Peyer's patch (tissue), 4 donors: ENCODE measurements at regions not wholly inside any gene's neighbourhood (a gene's known extent, or its start where the extent isn't known, plus 50 kb on each side); places are given as distances from the start of the nearest gene placed in this dataset.

Source experiments
- DNase-seq, 3 donors: peaks; one replicate each; pipeline ENCODE4 v3.0.0-alpha.2; 2017 to 2019
- H3K27ac ChIP-seq, 4 donors: fragments of 200-600 bp; sonication (generic); one replicate each; pipeline ENCODE4 v1.5.1; 2016 to 2019
- H3K27me3 ChIP-seq, 2 donors: fragments of 200-600 bp; sonication (generic); one replicate each; pipeline ENCODE4 v1.5.1; 2019
- H3K36me3 ChIP-seq, 3 donors: fragments of 200-600 bp; sonication (generic); one replicate each; pipeline ENCODE4 v1.5.1; 2016 to 2019
- H3K4me1 ChIP-seq, 4 donors: fragments of 200-600 bp; sonication (generic); one replicate each; pipeline ENCODE4 v1.5.1; 2016 to 2019
- H3K4me3 ChIP-seq, 4 donors: fragments of 200-600 bp; sonication (generic); 1 replicate in 3 of 4; 2 replicates in 1 of 4; pipeline ENCODE4 v1.5.1; 2016 to 2019; ENCODE audit warnings: mild to moderate bottlenecking in 1 of 4
- H3K9me3 ChIP-seq, 4 donors: fragments of 200-600 bp; sonication (generic); one replicate each; pipeline ENCODE4 v1.5.1; 2016 to 2019; ENCODE audit warnings: mild to moderate bottlenecking in 1 of 4
- CTCF ChIP-seq, 6 experiments: fragments of 450-650 bp in 4 of 6; fragments of 200-600 bp in 2 of 6; sonication (generic) in 1 of 6; IDR thresholded peaks; one replicate each; pipeline ENCODE4 v1.5.1; 2017 to 2019; ENCODE audit warnings: antibody characterized with exemption in 6 of 6, mild to moderate bottlenecking in 3 of 6, moderate library complexity in 1 of 6
- POLR2A ChIP-seq, 2 donors: fragments of 450-650 bp; IDR thresholded peaks; one replicate each; pipeline ENCODE4 v1.5.1; 2017; ENCODE audit warnings: antibody characterized with exemption in 2 of 2, mild to moderate bottlenecking in 2 of 2, moderate library complexity in 2 of 2

GRCh38 chr11:90330632-90331031, 107.8 kb upstream of the CHORDC1 start:
- Histone ChIP-seq H3K9me3 (no peaks in the 10 kb centered on the region), H3K27me3 (no peaks in the 10 kb centered on the region), H3K4me1 (no peaks in the 10 kb centered on the region), H3K36me3 (no peaks in the 10 kb centered on the region), H3K27ac (no peak overlapping the region), H3K4me3 (no peak overlapping the region)
- DNase-seq, result no peak
- TF ChIP-seq POLR2A (IDR thresholded peaks at IDR 0.05), result no peak
- no peak for TF ChIP-seq CTCF (IDR thresholded peaks at IDR 0.05)

- no peak for DNase-seq
- TF ChIP-seq CTCF (IDR thresholded peaks at IDR 0.05) (no peak), POLR2A (IDR thresholded peaks at IDR 0.05) (no peak)
- no peak overlapping the region for H3K27ac ChIP-seq
Measured at GRCh38 chr11:90329043-90329442, 106.2 kb upstream of the CHORDC1 start.

GRCh38 chr11:90326647-90327046, 103.8 kb upstream of the CHORDC1 start:
- DNase-seq, result no peak
- TF ChIP-seq POLR2A (IDR thresholded peaks at IDR 0.05) (no peak), CTCF (IDR thresholded peaks at IDR 0.05) (no peak)
- H3K27ac ChIP-seq, result no peak overlapping the region
- H3K4me3 ChIP-seq, result no peak overlapping the region
- H3K9me3 ChIP-seq, result no peaks in the 10 kb centered on the region
- H3K36me3 ChIP-seq, result no peaks in the 10 kb centered on the region
- no peaks in the 10 kb centered on the region for H3K4me1 ChIP-seq
- no peaks in the 10 kb centered on the region for H3K27me3 ChIP-seq

More at GRCh38 chr11:90329043-90329442, 106.2 kb upstream of the CHORDC1 start:
- H3K4me3 ChIP-seq, result no peak overlapping the region
- no peaks in the 10 kb centered on the region for H3K27me3 ChIP-seq
- no peaks in the 10 kb centered on the region for H3K9me3 ChIP-seq
- H3K4me1 ChIP-seq, result no peaks in the 10 kb centered on the region
- no peaks in the 10 kb centered on the region for H3K36me3 ChIP-seq

- Histone ChIP-seq H3K36me3 (no peaks in the 10 kb centered on the region), H3K27me3 (no peaks in the 10 kb centered on the region), H3K4me3 (no peak overlapping the region), H3K9me3 (no peaks in the 10 kb centered on the region), H3K27ac (no peak overlapping the region), H3K4me1 (no peaks in the 10 kb centered on the region)
- TF ChIP-seq CTCF (IDR thresholded peaks at IDR 0.05), result no peak
- TF ChIP-seq POLR2A (IDR thresholded peaks at IDR 0.05), result no peak
- DNase-seq, result no peak
Measured at GRCh38 chr11:90323289-90323688, 100.4 kb upstream of the CHORDC1 start.

- H3K4me3 ChIP-seq, result no peak overlapping the region
- H3K27me3 ChIP-seq, result no peaks in the 10 kb centered on the region
- no peaks in the 10 kb centered on the region for H3K9me3 ChIP-seq
- H3K4me1 ChIP-seq, result no peaks in the 10 kb centered on the region
- H3K36me3 ChIP-seq, result no peaks in the 10 kb centered on the region
- DNase-seq, result no peak
- no peak overlapping the region for H3K27ac ChIP-seq
- TF ChIP-seq POLR2A (IDR thresholded peaks at IDR 0.05) (no peak), CTCF (IDR thresholded peaks at IDR 0.05) (no peak)
Measured at GRCh38 chr11:90321018-90321417, 98.2 kb upstream of the CHORDC1 start.

GRCh38 chr11:90318651-90319050, 95.8 kb upstream of the CHORDC1 start:
- no peak overlapping the region for H3K4me3 ChIP-seq
- DNase-seq, result no peak
- H3K36me3 ChIP-seq, result no peaks in the 10 kb centered on the region
- H3K9me3 ChIP-seq, result no peaks in the 10 kb centered on the region
- no peak overlapping the region for H3K27ac ChIP-seq
- no peaks in the 10 kb centered on the region for H3K4me1 ChIP-seq
- no peaks in the 10 kb centered on the region for H3K27me3 ChIP-seq
- TF ChIP-seq CTCF (IDR thresholded peaks at IDR 0.05) (no peak), POLR2A (IDR thresholded peaks at IDR 0.05) (no peak)
